GM12875 (cell line): ENCODE measurements at regions not wholly inside any gene's neighbourhood (a gene's known extent, or its start where the extent isn't known, plus 50 kb on each side); places are given as distances from the start of the nearest gene placed in this dataset.
"Not testable (repeated sequence)": the region's sequence is repeated elsewhere in the genome, so short reads cannot be mapped to it uniquely, and the experiment has no call there.

Experiments used
- H3K4me3 ChIP-seq: one replicate; pipeline ENCODE4 v1.5.1; 2011; ENCODE audit warnings: low read depth, low read length, control low read depth
- TF ChIP-seq, protein P1 (sequence below): IDR thresholded peaks from 2 replicates; pipeline ENCODE4 v1.5.1; 2011; ENCODE audit warnings: low read depth, mild to moderate bottlenecking, control low read depth, inconsistent platforms, low read length, moderate library complexity, borderline replicate concordance; ENCODE audit not compliant: insufficient read depth

DNA sequence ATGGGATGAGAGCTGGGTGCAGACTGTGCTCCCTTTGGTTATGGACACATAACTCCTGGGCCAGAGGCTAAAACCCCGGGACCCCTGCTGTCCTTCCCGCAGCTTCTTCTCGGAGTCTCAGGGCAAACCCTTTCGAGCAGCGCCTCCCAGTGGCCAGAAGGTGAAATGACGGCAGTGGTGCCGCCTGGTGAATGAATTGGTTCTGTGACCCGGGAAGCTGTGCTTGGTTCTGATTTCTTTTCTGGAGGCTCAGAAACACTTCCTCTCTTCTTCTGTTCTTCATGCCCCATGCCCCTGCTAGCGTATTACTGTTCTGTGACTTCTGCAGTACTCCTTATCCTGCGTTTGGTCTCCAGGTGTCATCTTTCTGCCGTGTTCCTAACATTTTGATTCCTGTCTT lies 104.7 kb upstream of the CCZ1B start:
- TF ChIP-seq, protein P1, sequence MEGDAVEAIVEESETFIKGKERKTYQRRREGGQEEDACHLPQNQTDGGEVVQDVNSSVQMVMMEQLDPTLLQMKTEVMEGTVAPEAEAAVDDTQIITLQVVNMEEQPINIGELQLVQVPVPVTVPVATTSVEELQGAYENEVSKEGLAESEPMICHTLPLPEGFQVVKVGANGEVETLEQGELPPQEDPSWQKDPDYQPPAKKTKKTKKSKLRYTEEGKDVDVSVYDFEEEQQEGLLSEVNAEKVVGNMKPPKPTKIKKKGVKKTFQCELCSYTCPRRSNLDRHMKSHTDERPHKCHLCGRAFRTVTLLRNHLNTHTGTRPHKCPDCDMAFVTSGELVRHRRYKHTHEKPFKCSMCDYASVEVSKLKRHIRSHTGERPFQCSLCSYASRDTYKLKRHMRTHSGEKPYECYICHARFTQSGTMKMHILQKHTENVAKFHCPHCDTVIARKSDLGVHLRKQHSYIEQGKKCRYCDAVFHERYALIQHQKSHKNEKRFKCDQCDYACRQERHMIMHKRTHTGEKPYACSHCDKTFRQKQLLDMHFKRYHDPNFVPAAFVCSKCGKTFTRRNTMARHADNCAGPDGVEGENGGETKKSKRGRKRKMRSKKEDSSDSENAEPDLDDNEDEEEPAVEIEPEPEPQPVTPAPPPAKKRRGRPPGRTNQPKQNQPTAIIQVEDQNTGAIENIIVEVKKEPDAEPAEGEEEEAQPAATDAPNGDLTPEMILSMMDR: peak; percentile 44; the same call in 1 of the 2 replicates
- not testable (repeated sequence) for H3K4me3 ChIP-seq

GRCh38 chr7:6931456-6931855 lies 105.4 kb upstream of the CCZ1B start:
- not testable (repeated sequence) for H3K4me3 ChIP-seq

GRCh38 chr7:6933954-6934632 lies 108.0 kb upstream of the CCZ1B start:
- not testable (repeated sequence) for H3K4me3 ChIP-seq

- no peak overlapping the region for H3K4me3 ChIP-seq
- TF ChIP-seq, protein P1: no peak
These were observed 108.9 kb upstream of the CCZ1B start for GRCh38 chr7:6934981-6935380.

DNA sequence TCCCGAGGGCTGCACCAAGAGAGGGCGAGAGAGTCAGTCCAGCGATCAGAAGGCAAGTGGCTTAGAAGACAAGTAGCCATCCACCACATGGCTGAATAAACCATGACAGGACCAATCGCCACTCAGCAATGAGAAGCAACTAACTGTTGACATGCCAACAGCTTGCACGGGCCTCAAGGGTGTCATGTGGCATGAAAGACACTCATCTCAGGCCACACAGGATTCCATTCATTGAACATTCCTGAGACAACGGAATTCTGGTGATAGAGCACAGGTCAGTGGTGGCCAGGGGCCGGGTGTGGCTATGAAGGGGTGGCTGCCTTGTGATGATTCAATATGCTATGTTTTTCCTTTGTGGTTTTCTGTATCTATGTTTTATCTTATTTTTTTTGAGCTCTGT lies 110.6 kb upstream of the CCZ1B start:
- H3K4me3 ChIP-seq: not testable (repeated sequence)

GRCh38 chr7:6937746-6938145 lies 111.7 kb upstream of the CCZ1B start:
- H3K4me3 ChIP-seq: not testable (repeated sequence)

GRCh38 chr7:6938284-6938683 lies 112.2 kb upstream of the CCZ1B start:
- H3K4me3 ChIP-seq: not testable (repeated sequence)
- TF ChIP-seq, protein P1: peak; percentile 26; the same call in 1 of the 2 replicates

- H3K4me3 ChIP-seq: not testable (repeated sequence)
These were observed 113.1 kb upstream of the CCZ1B start for GRCh38 chr7:6939126-6939525.

DNA sequence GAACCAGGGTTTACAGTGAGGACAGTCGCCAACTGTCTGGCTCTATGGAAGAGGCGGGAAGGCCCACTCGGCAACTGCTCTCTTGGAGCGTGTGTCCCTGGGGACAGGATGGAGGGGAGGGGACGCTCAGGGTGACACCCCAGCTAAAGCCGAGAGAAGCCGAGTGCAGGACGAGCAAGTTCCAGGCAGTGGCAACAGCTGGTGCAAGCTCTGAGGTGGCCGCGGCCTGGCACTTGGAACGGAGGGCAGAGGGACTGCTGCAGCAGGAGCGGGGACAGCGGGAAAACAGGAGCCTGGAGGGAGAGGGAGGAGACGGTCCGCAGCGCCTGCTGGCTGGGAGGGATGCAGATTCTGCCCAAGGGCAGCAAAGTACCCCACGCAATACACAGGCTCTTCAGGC lies 113.8 kb upstream of the CCZ1B start:
- H3K4me3 ChIP-seq: not testable (repeated sequence)

- not testable (repeated sequence) for H3K4me3 ChIP-seq
These were observed 120.8 kb upstream of the CCZ1B start for GRCh38 chr7:6946873-6947272.

GRCh38 chr7:6950231-6950630 lies 124.2 kb upstream of the CCZ1B start:
- H3K4me3 ChIP-seq: not testable (repeated sequence)

DNA sequence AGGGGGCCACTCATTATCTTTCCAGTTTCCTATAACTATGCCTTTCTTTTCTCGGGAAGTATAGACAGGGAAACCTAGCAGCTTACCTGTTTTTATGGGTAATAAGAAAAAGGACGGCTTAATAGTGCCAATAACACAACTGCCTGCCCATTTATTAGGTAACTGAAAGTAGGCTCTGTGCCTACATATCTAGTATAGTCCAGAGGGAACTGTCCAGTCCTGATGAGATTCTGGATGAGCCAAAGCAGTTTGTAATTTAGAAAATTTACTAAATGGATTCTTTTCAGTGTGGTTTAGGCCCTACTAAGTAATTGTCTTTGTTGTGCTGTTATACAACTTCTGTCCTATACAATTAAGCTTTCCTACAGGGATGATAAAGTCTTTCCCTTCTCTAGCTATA lies 125.5 kb upstream of the CCZ1B start:
- H3K4me3 ChIP-seq: not testable (repeated sequence)

DNA sequence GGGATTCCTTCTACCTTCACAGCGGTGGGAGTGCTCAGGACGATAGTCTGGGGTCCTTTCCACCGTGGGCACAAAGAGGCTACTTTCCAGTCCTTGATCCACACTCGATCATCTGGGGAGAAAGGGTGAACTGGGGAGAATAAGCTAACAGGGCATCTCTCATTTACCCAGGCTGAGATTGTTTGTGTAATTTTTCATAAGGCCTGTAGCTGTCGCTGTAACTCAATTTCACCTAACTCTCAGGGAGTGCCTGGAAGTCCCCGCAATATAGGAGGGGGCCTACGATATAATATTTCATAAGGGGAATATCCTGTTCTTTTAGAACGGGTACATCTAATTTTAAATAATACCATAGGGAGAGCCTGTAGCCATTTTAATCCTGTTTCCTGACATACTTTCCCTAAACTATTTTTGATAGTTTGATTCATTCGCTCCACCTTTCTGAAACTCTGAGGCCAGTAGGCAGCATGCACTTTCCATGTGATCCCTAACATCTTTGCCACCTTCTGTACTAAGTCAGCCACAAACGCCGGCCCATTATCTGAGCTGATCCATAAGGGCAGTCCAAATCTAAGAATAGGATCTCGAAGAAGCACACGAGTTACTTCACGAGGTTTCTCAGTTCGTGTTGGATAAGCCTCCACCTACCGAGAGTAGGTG lies 127.2 kb upstream of the CCZ1B start:
- H3K4me3 ChIP-seq: not testable (repeated sequence)

DNA sequence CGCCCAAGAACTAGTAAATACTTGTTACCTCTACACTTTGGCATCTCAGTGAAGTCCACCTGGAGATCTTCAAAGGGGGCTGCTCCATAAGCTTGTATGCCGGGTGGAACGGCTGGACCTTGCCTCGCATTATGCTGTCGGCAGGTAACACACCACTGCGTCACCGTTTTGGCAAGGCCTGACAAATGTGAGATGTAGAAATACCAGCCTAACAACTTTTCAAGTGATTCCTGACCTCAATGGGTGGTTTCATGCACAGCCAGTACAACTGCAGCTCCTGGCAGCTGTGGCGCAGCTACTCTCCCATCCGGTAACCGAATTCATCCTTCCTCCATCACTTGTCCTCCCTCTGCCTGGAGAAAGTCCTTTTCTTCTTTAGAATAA lies 127.7 kb upstream of the CCZ1B start:
- not testable (repeated sequence) for H3K4me3 ChIP-seq

DNA sequence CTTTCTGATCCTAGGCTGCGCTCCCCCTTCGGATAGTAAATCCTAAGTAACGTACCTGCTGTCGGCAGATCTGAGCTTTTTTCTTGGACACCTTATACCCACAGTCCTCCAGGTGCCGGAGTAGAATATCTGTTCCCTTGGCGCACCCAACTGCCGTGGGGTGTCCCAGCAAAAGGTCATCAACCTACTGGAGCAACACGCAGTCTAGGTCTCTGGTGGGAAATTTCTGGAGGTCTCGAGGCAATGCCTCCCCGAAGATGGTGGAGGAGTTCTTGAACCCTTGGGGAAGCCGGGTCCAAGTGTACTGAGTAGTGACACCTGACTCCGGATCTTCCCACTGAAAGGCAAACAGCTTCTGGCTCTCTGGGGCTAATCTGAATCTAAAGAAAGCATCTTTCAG lies 129.3 kb upstream of the CCZ1B start:
- H3K4me3 ChIP-seq: not testable (repeated sequence)

DNA sequence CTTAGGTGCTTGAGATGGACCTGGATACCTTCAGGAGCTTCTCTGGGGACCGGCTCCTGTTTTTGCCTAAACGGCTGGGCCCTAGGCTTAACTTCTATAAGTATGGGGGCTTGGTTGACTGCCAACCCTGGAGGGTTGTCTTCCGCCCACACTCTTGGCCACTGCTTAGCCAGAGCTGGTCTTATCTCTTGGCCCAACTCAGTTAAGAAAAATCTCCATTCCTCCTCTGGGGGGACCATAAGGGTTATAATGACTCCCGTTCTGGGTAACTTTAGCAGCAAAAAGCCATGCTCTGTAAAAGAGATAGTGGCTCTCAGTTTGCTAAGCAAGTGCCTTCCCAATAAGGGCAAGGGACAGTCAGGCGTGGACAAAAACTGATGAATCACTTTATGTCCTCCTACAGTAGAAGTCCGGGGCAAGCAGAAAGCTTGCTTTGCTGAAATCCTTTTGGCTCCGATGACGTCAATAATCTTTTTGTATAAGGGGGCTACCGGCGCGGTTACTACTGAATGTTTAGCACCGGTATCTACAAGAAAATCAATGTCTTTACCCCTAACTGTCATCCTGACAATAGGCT lies 130.0 kb upstream of the CCZ1B start:
- not testable (repeated sequence) for H3K4me3 ChIP-seq

DNA sequence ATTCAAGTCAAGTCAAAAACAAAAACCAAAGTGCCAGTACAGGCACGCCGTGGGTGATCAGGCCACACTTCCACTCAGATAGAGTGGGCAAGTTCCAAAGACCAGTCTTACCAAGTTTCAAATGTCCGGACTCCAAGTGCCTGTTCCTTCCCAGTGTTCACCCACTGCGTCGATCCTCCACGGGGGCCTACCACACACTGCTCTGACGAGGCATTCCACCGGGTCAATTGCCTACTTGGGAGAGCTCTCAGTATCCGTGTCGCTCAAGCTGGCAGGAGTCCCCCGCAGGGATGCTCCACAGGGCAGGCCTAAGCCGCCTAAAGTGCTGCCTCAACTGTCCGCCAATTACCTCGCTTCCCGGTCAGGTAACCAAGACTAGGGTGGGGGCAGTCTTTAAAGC lies 132.3 kb upstream of the CCZ1B start:
- H3K4me3 ChIP-seq: not testable (repeated sequence)
